HG03521 (cell line): ENCODE measurements at regions not wholly inside any gene's neighbourhood (a gene's known extent, or its start where the extent isn't known, plus 50 kb on each side); places are given as distances from the start of the nearest gene placed in this dataset.

Experiments used
- ATAC-seq: cut with Tn5 transposase; IDR thresholded peaks from one replicate; pipeline ENCODE4 v1.9.1; 2021; ENCODE audit warnings: mild to moderate bottlenecking, moderate library complexity; ENCODE audit not compliant: unreplicated experiment

DNA sequence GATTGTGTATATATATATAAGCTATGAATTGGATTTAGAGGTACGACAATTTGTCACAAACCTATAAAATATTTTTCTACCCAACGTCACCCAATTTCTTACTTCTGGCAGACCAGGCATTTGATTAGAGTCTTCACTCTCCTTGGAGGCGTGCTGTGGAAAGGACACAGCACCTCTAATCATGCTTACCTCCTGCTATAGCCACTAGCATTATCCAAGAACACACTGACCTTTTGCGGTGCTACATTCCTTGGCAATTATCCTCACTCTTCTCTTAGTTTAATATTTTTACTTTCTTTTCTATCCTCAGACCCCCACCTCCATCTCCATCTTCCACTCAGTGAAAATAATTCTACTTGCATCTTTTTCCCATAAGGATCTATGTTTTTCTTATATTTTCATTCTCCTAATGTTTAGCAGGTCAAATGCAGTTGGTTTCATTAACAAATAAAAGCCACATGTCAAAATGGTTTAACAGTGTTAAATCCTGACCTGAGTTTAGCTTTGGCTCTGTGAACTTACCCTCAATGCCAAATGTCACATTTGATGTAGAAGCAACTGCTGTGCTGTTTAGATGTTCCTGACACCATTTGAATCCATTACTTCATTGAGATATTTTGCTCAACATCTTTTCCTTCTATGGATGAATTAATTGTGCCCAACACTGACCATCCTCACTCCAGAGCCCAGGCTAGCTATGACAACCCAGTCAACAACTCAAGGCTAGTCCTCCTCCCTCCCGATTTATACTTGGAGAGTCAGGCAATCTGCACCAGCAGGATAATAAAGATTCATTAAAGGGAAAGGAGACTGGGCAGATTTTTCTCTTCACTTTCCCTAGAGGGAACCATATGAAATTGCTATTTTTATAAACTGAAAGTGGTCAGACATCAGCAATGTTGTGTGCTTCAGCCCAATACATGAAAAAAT is 240.5 kb downstream of the MREG start:
- no peak for ATAC-seq

DNA sequence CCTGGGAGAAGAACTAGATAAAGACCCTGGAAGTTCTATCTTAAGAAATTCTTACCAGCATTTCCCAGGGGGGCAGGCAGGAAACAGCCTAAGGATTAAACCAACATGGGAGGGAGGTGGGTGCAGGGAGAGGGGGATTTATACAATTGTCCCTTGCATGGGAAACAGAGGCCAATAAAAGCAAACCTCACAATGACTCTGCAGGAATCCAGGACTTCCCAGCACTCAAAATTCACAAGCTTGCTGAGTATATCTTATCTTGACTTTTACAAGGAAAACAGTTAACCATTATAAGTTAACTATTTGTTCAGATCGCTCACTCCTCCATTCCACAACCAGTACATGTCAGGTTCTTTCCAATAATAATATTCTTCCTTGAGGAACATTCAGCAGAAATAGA is 241.3 kb downstream of the MREG start:
- no peak for ATAC-seq

GRCh38 chr2:215771241-215771640 is 242.1 kb downstream of the MREG start:
- no peak for ATAC-seq

GRCh38 chr2:215770668-215771067 is 242.7 kb downstream of the MREG start:
- no peak for ATAC-seq

DNA sequence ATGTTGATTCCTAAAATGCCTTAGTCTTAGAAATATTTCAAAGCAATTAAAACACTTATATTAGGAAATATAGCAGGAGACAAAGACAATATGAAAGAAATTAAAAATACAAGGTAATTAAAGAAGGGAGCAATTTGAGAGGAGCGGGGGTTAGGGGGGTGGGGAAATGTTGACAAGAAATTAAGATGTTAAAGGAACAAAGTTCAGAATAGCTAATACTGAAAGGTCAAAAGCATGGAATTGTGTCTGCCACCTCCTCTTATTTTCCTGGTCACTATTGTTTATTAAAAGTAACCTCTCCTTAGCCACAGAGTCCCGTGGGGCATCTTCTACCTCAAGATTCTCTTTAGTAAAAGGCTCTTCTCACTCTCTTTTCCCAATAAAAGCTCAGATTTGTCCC is 244.1 kb downstream of the MREG start:
- ATAC-seq = no peak

DNA sequence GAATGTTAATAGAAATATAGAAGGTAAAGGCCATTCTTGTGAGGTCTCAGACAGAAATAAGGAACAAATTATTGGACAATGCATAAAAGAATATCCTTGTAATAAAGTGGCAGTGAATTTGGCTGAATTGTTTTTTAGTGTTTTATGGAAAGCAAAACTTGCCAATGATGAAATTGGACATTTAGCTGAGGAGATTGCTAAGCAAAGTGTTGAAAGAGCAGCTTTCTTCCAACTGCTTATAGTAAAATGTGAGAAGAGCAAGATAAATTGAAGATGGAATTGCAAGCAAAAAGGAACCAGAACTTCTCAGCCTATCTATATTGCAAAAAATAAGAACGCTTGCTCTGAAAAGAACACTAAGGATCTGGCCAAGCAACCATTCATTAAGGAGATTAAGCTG is 245.7 kb downstream of the MREG start:
- ATAC-seq = no peak

GRCh38 chr2:215765729-215766360 is 247.5 kb downstream of the MREG start:
- ATAC-seq = no peak

GRCh38 chr2:215764441-215765048 is 248.8 kb downstream of the MREG start:
- ATAC-seq = no peak

- no peak for ATAC-seq
Measured at GRCh38 chr2:215760557-215760956, 252.8 kb downstream of the MREG start.

GRCh38 chr2:215760091-215760490 is 253.3 kb downstream of the MREG start:
- ATAC-seq = no peak

- no peak for ATAC-seq
Measured at GRCh38 chr2:215758691-215759090, 254.7 kb downstream of the MREG start.

DNA sequence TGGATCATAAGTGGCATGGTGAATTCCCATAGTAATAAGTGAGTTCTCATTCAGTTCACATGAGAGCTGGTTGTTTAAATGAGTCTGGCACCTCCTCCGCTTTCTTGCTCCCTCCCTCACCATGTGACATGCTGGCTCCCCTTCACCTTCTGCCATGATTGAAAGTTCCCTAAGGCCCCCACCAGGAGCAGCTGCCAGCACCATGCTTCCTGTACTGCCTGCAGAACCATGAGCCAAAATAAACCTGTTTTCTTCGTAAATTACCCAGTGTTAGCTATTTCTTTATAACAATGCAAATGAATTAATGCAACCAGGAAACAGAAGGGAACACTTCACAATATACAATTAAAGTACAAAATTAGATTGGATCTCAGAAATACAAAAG is 257.0 kb downstream of the MREG start:
- ATAC-seq = no peak

- ATAC-seq = no peak
Measured at GRCh38 chr2:215755641-215756345, 257.6 kb downstream of the MREG start.

DNA sequence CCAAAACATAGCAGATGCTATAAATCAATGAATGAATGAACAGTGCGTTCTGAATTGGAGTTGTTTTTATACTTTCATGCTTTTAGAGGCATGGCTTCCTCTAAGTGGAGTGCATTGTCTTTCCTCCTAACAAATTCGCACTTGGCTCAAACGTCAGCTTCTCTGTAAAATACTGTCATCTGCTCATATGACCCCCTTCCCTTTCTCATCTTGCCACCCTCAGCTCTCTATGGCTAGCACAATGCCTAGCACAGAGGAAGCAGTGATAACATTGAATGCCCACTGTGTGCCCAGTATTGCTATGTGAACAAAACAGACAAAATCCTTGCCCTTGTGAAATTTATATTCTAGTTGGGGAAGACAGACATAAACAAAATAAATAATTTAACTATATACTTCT is 258.8 kb downstream of the MREG start:
- no peak for ATAC-seq

GRCh38 chr2:215753808-215754207 is 259.5 kb downstream of the MREG start:
- ATAC-seq = no peak

GRCh38 chr2:215752991-215753390 is 260.4 kb downstream of the MREG start:
- no peak for ATAC-seq

- no peak for ATAC-seq
Measured at GRCh38 chr2:215752436-215752835, 260.9 kb downstream of the MREG start.

GRCh38 chr2:215751911-215752272 is 261.5 kb downstream of the MREG start:
- no peak for ATAC-seq

DNA sequence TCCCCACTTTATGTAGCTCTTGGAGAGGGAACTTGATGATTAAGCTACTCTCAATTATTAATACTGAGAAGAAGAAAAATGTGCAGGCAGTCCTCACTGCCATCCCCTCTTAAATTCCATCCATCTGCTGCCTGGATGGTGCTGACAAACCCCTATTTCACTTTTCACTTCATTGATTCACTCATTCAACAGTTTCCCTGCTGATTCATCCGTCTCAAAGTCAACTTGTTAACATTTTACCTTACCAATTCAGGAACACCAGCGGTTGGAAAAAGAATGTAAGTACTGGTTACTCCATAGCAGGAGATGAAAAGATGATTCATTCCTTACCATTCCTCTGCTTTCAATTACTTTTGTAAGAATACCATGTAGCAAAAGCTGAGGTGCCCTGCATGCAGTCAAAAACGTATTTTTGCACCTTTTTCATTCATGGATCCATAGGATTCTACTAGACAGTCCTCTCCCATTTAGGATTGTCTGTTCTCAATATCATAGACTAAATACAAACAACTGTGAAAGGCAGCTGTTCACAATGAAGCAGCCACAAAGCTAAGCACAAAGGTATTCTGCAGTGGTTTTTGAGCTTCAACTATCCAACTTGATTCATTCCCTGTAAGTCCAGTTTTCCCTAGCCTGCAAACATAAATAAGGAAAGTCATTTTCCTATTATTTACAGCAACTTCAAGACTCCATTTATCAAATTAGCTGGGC is 262.0 kb downstream of the MREG start:
- no peak for ATAC-seq

DNA sequence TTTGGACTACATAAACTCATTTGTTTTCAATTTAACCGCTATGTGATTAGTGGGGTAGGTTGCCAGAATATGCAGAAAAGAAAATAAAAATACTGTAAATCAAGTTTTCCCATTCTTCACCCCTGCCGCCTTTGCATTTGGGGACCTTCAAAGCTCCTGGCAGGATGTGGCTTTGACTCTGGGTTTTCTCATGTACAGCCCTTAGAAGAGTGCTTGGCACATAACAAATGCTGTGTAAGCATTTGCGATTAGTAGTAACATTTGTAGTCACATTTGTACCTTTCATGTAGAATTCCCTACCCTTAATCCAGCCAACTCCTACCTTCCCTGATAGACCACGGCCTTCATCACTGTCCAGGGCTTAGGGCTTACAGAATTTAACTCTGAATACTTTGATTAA is 262.6 kb downstream of the MREG start:
- ATAC-seq = no peak
